DND-41 (cell line): ENCODE measurements at regions not wholly inside any gene's neighbourhood (a gene's known extent, or its start where the extent isn't known, plus 50 kb on each side); places are given as distances from the start of the nearest gene placed in this dataset.

Experiments
- CTCF ChIP-seq: IDR thresholded peaks from 2 replicates; pipeline ENCODE4 v1.5.1; 2012; ENCODE audit warnings: borderline replicate concordance, low read length, moderate library complexity, mild to moderate bottlenecking; ENCODE audit not compliant: poor library complexity, severe bottlenecking; ENCODE audit errors: extremely low read depth
- EZH2 ChIP-seq: IDR thresholded peaks from 3 replicates; pipeline ENCODE4 v1.6.1; 2012; ENCODE audit warnings: borderline replicate concordance, low read depth, mild to moderate bottlenecking, moderate library complexity, low read length, inconsistent platforms; ENCODE audit not compliant: severe bottlenecking

DNA sequence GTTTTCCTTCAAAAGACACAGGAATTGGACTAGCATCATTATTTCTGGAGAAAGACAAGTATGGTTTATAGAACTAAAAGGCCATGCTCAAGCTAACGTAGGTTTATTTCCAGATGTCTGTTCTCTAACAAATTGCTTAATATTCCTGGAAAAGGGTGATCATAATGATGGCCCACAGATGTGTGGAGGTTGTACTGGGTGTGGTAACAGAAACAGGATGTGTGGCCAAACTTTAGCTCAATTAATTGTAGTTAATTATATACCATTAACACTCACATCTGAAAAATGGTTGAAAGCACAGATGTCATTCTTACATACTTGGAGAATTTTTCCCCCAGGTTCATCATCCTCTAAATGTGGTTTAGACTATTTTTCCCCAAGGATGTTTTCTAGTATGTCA, 292.7 kb upstream of the RASA1 start:
- TF ChIP-seq CTCF (no peak), EZH2 (no peak)
